ENCODE measurements at regions not wholly inside any gene's neighbourhood (a gene's known extent, or its start where the extent isn't known, plus 50 kb on each side); places are given as distances from the start of the nearest gene placed in this dataset.

- Histone ChIP-seq H2BK15ac (ENCODE audit: low read depth, low read length) (no peak overlapping the region), H2AFZ (replicated peaks; ENCODE audit: low read length, poor library complexity) (no peak overlapping the region), H2BK5ac (ENCODE audit: low read depth, low read length, poor library complexity, severe bottlenecking) (no peak overlapping the region), H2AK5ac (ENCODE audit: low read depth, low read length) (no peak overlapping the region), H4K91ac (ENCODE audit: insufficient read depth, low read depth, low read length) (no peak overlapping the region), H3K4ac (ENCODE audit: low read depth, low read length) (no peak overlapping the region), H3K14ac (replicated peaks; ENCODE audit: low read depth, low read length) (no peak overlapping the region), H3K18ac (ENCODE audit: low read depth, low read length) (no peak overlapping the region), H3K79me1 (ENCODE audit: low read depth in 1 of 2, low read length in 2 of 2) (no peaks in the 10 kb centered on the region), H3K9ac (ENCODE audit: low read depth, low read length) (no peak overlapping the region), H4K8ac (ENCODE audit: low read depth in 2 of 2, low read length in 2 of 2) (no peak overlapping the region), H3K9me3 (ENCODE audit: control insufficient read depth, insufficient read depth, low read length) (0 out of 2 replicates have a peak, but pooled peaks cover 4% of the 10 kb centered on the region), H3K23ac (ENCODE audit: low read depth, low read length) (no peak overlapping the region), H2BK120ac (ENCODE audit: low read depth, low read length) (no peak overlapping the region), H3K56ac (ENCODE audit: extremely low read depth, insufficient read depth, low read length) (no peak overlapping the region), H3K27ac (ENCODE audit: insufficient read depth, low read length) (no peak overlapping the region), H3K27me3 (ENCODE audit: control insufficient read depth, insufficient read depth, low read length) (no peaks in the 10 kb centered on the region), H4K20me1 (ENCODE audit: insufficient read depth, low read length) (no peaks in the 10 kb centered on the region), H2AK9ac (replicated peaks; ENCODE audit: low read depth, low read length, poor library complexity) (no peak overlapping the region), H3K4me3 (ENCODE audit: insufficient read depth, low read depth, low read length) (no peak overlapping the region), H3K36me3 (ENCODE audit: control insufficient read depth, insufficient read depth, low read length) (no peaks in the 10 kb centered on the region), H3K4me1 (ENCODE audit: control insufficient read depth, insufficient read depth, low read length) (no peaks in the 10 kb centered on the region), H2BK20ac (ENCODE audit: low read depth, low read length) (no peak overlapping the region), H4K5ac (ENCODE audit: low read depth, low read length) (no peak overlapping the region), H3K4me2 (ENCODE audit: low read depth, low read length) (no peak overlapping the region), H3K9me1 (ENCODE audit: insufficient read depth, low read length) (no peaks in the 10 kb centered on the region)
- intact Hi-C loops (cut with micrococcal nuclease), result no loop called here
- no peak for DNase-seq
- WGBS, 2 experiments (ENCODE audit: extremely low coverage in 2 of 2, insufficient read length in 1 of 2), result 97% methylated on average over 13 of the region's 17 CpGs; no CpG with 5 or more reads in 1 of the 2 experiments
- no peak for ATAC-seq (ENCODE audit: low read depth)
- no peak for TF ChIP-seq POLR2A (IDR thresholded peaks at IDR 0.05; ENCODE audit: low read depth, low read length)
- TF ChIP-seq NFE2L2 (IDR thresholded peaks at IDR 0.05; ENCODE audit: low read depth, low read length), result no peak
- TF ChIP-seq BHLHE40 (IDR thresholded peaks at IDR 0.05; ENCODE audit: low read depth, low read length), result no peak
- TF ChIP-seq SMC3 (IDR thresholded peaks at IDR 0.05; ENCODE audit: low read depth, low read length), result no peak
- TF ChIP-seq MAZ (IDR thresholded peaks at IDR 0.05; ENCODE audit: borderline replicate concordance, low read depth, low read length), result no peak
- no peak for TF ChIP-seq MAFK (IDR thresholded peaks at IDR 0.05; ENCODE audit: low read depth, low read length)
- TF ChIP-seq CTCF (conservative IDR thresholded peaks at IDR 0.05; ENCODE audit: low read depth, low read length), result no peak
- TF ChIP-seq CEBPB (IDR thresholded peaks at IDR 0.05; ENCODE audit: low read depth, low read length), result no peak
- TF ChIP-seq RCOR1 (IDR thresholded peaks at IDR 0.05; ENCODE audit: insufficient replicate concordance, low read length), result no peak
- TF ChIP-seq FOS (IDR thresholded peaks at IDR 0.05; ENCODE audit: low read depth, low read length), result no peak
- no peak for TF ChIP-seq RAD21 (IDR thresholded peaks at IDR 0.05; ENCODE audit: low read length)
- TF ChIP-seq CHD1 (IDR thresholded peaks at IDR 0.05; ENCODE audit: low read depth, low read length), result no peak
- no peak for TF ChIP-seq MXI1 (IDR thresholded peaks at IDR 0.05; ENCODE audit: borderline replicate concordance, low read depth, low read length)
- no peak for TF ChIP-seq ELK1 (IDR thresholded peaks at IDR 0.05; ENCODE audit: borderline replicate concordance, low read depth, low read length)
- TF ChIP-seq USF2 (IDR thresholded peaks at IDR 0.05; ENCODE audit: low read depth, low read length), result no peak
- TF ChIP-seq RFX5 (IDR thresholded peaks at IDR 0.05; ENCODE audit: low read depth, low read length), result no peak
- in situ Hi-C loops (cut with MboI; ENCODE audit: low sequenced_read_pairs), result no loop called here
- ChIA-PET CTCF (no interaction called here), POLR2A (ENCODE audit: unreplicated experiment) (no interaction called here)
- no TSS peak for BruUV-seq (replicated peaks)
- dilution Hi-C loops (cut with HindIII; ENCODE audit: low sequenced_read_pairs, unreplicated experiment), result no loop called here
These were observed 204.0 kb upstream of the PITRM1 start for GRCh38 chr10:3376631-3377030.
